ENCODE measurements at regions not wholly inside any gene's neighbourhood (a gene's known extent, or its start where the extent isn't known, plus 50 kb on each side); places are given as distances from the start of the nearest gene placed in this dataset.

DNA sequence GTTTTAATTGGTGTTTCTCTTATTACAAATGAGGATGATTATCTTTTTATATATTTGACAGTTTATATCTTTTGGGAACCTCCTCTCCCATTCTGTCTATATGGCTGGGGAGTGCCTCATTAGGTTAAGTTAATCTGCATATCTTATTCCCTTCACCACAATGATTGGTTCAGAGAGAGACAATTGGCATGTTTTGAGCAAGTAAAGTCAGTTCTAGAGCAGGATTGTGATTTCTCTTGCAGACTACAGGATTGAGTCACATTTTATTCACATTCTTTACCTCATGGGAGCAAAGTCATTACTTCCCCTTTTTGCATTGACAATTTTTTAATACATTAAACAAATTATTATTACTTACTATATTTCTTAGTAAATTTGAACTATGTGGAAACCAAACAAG, 345.6 kb downstream of the MDFIC start:
- H3K4me2 ChIP-seq (ENCODE audit: insufficient read depth, low read length), result no peak overlapping the region
- no peaks in the 10 kb centered on the region for H3K9me1 ChIP-seq (ENCODE audit: control insufficient read depth, insufficient read depth, low read length)
- ChIA-PET CTCF (ENCODE audit: low intra/inter-chr PET ratio) (no interaction called here), POLR2A (no interaction called here)
- ATAC-seq (no peak), FAIRE-seq (no peak), DNase-seq (ENCODE audit: extremely low read depth in 1 of 4, low spot score in 3 of 4) (no peak)
- 0 out of 2 replicates have a peak, but pooled peaks cover 2% of the 10 kb centered on the region for H3K9me3 ChIP-seq (replicated peaks; ENCODE audit: control insufficient read depth, insufficient read depth, low read depth, low read length)
- no peak overlapping the region for H3K9ac ChIP-seq (ENCODE audit: insufficient read depth in 1 of 2, low read depth in 2 of 2, low read length in 2 of 2)
- TF ChIP-seq, protein P1, sequence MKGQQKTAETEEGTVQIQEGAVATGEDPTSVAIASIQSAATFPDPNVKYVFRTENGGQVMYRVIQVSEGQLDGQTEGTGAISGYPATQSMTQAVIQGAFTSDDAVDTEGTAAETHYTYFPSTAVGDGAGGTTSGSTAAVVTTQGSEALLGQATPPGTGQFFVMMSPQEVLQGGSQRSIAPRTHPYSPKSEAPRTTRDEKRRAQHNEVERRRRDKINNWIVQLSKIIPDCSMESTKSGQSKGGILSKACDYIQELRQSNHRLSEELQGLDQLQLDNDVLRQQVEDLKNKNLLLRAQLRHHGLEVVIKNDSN (CRISPR knock-in tag; IDR thresholded peaks at IDR 0.05), result no peak
- TF ChIP-seq ZNF75A (CRISPR knock-in tag; IDR thresholded peaks at IDR 0.05), result no peak
- no peak for TF ChIP-seq NFIC (IDR thresholded peaks at IDR 0.05)
- TF ChIP-seq RBM34 (IDR thresholded peaks at IDR 0.05; ENCODE audit: borderline replicate concordance, insufficient read depth, low read length), result no peak
- no peak for TF ChIP-seq IRF2 (CRISPR knock-in tag; IDR thresholded peaks at IDR 0.05)
- TF ChIP-seq RBBP5 (IDR thresholded peaks at IDR 0.05; ENCODE audit: borderline replicate concordance, insufficient read depth, low read length, poor library complexity, severe bottlenecking), result no peak
- TF ChIP-seq, protein P2, sequence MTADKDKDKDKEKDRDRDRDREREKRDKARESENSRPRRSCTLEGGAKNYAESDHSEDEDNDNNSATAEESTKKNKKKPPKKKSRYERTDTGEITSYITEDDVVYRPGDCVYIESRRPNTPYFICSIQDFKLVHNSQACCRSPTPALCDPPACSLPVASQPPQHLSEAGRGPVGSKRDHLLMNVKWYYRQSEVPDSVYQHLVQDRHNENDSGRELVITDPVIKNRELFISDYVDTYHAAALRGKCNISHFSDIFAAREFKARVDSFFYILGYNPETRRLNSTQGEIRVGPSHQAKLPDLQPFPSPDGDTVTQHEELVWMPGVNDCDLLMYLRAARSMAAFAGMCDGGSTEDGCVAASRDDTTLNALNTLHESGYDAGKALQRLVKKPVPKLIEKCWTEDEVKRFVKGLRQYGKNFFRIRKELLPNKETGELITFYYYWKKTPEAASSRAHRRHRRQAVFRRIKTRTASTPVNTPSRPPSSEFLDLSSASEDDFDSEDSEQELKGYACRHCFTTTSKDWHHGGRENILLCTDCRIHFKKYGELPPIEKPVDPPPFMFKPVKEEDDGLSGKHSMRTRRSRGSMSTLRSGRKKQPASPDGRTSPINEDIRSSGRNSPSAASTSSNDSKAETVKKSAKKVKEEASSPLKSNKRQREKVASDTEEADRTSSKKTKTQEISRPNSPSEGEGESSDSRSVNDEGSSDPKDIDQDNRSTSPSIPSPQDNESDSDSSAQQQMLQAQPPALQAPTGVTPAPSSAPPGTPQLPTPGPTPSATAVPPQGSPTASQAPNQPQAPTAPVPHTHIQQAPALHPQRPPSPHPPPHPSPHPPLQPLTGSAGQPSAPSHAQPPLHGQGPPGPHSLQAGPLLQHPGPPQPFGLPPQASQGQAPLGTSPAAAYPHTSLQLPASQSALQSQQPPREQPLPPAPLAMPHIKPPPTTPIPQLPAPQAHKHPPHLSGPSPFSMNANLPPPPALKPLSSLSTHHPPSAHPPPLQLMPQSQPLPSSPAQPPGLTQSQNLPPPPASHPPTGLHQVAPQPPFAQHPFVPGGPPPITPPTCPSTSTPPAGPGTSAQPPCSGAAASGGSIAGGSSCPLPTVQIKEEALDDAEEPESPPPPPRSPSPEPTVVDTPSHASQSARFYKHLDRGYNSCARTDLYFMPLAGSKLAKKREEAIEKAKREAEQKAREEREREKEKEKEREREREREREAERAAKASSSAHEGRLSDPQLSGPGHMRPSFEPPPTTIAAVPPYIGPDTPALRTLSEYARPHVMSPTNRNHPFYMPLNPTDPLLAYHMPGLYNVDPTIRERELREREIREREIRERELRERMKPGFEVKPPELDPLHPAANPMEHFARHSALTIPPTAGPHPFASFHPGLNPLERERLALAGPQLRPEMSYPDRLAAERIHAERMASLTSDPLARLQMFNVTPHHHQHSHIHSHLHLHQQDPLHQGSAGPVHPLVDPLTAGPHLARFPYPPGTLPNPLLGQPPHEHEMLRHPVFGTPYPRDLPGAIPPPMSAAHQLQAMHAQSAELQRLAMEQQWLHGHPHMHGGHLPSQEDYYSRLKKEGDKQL (CRISPR knock-in tag; IDR thresholded peaks at IDR 0.05; ENCODE audit: borderline replicate concordance), result no peak
- TF ChIP-seq POLR2H (tag; IDR thresholded peaks at IDR 0.05; ENCODE audit: low read depth), result no peak
- no peak for TF ChIP-seq PYGO2 (tag; IDR thresholded peaks at IDR 0.05)
- TF ChIP-seq ZNF143 (CRISPR knock-in tag; IDR thresholded peaks at IDR 0.05), result no peak
- TF ChIP-seq MECOM (CRISPR knock-in tag; IDR thresholded peaks at IDR 0.05), result no peak
- TF ChIP-seq, protein P3, sequence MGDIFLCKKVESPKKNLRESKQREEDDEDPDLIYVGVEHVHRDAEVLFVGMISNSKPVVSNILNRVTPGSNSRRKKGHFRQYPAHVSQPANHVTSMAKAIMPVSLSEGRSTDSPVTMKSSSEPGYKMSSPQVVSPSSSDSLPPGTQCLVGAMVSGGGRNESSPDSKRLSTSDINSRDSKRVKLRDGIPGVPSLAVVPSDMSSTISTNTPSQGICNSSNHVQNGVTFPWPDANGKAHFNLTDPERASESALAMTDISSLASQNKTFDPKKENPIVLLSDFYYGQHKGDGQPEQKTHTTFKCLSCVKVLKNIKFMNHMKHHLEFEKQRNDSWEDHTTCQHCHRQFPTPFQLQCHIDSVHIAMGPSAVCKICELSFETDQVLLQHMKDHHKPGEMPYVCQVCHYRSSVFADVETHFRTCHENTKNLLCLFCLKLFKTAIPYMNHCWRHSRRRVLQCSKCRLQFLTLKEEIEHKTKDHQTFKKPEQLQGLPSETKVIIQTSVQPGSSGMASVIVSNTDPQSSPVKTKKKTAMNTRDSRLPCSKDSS (IDR thresholded peaks at IDR 0.05; ENCODE audit: low read depth, partially characterized antibody), result no peak
- TF ChIP-seq SPI1 (IDR thresholded peaks at IDR 0.05; ENCODE audit: borderline replicate concordance, low read depth, low read length), result no peak
- intact Hi-C loops (cut with micrococcal nuclease), result no loop called here
- H3K27me3 ChIP-seq (ENCODE audit: control insufficient read depth in 2 of 2, insufficient read depth in 2 of 2, low read length in 2 of 2), result no peaks in the 10 kb centered on the region
- no peak overlapping the region for H2AFZ ChIP-seq (ENCODE audit: low read depth, low read length)
- H3K36me3 ChIP-seq (ENCODE audit: control insufficient read depth, insufficient read depth, low read length), result no peaks in the 10 kb centered on the region
- H3K27ac ChIP-seq (ENCODE audit: extremely low read depth, low read depth, low read length), result no peak overlapping the region
- no peaks in the 10 kb centered on the region for H3K4me1 ChIP-seq (replicated peaks in 1 of 2; ENCODE audit: control insufficient read depth in 2 of 2, insufficient read depth in 2 of 2, low read length in 2 of 2)
- no peaks in the 10 kb centered on the region for H3K79me2 ChIP-seq (ENCODE audit: control insufficient read depth, insufficient read depth, low read length)
- in situ Hi-C loops (cut with MboI), result no loop called here
- no peaks in the 10 kb centered on the region for H4K20me1 ChIP-seq (replicated peaks; ENCODE audit: control insufficient read depth, insufficient read depth, low read length)
- no TSS peak for BruUV-seq (replicated peaks)
- no peak overlapping the region for H3K4me3 ChIP-seq
